ES-I3 (cell line): ENCODE measurements at regions not wholly inside any gene's neighbourhood (a gene's known extent, or its start where the extent isn't known, plus 50 kb on each side); places are given as distances from the start of the nearest gene placed in this dataset.
"Not testable (repeated sequence)": the region's sequence is repeated elsewhere in the genome, so short reads cannot be mapped to it uniquely, and the experiment has no call there.

Source experiments
- H3K36me3 ChIP-seq: 2 replicates; pipeline ENCODE4 v1.6.1; 2013; ENCODE audit warnings: mild to moderate bottlenecking, low read length, control low read depth, moderate library complexity; ENCODE audit not compliant: insufficient read depth
- H3K4me1 ChIP-seq: 2 replicates; pipeline ENCODE4 v1.6.1; 2013; ENCODE audit warnings: mild to moderate bottlenecking, control low read depth, low read length; ENCODE audit not compliant: insufficient read depth
- H3K9ac ChIP-seq: 2 replicates; pipeline ENCODE4 v1.6.1; 2013; ENCODE audit warnings: low read depth, mild to moderate bottlenecking, low read length, moderate library complexity
- H3K9me3 ChIP-seq: 2 replicates; pipeline ENCODE4 v1.6.1; 2013; ENCODE audit warnings: mild to moderate bottlenecking, low read length, moderate library complexity; ENCODE audit not compliant: control insufficient read depth, insufficient read depth

- H3K9ac ChIP-seq = no peak overlapping the region
- H3K4me1 ChIP-seq = no peaks in the 10 kb centered on the region
- no peaks in the 10 kb centered on the region for H3K9me3 ChIP-seq
- H3K36me3 ChIP-seq = no peaks in the 10 kb centered on the region
These were observed 174.6 kb upstream of the ZNF469 start for GRCh38 chr16:88208112-88208511.

- H3K36me3 ChIP-seq, H3K9ac ChIP-seq, H3K4me1 ChIP-seq, H3K9me3 ChIP-seq: not testable (repeated sequence)
These were observed 174.0 kb upstream of the ZNF469 start for GRCh38 chr16:88208776-88209175.

- not testable (repeated sequence) for H3K36me3 ChIP-seq, H3K9me3 ChIP-seq, H3K4me1 ChIP-seq, H3K9ac ChIP-seq
These were observed 173.2 kb upstream of the ZNF469 start for GRCh38 chr16:88209579-88209978.

GRCh38 chr16:88213937-88214336, 168.8 kb upstream of the ZNF469 start:
- not testable (repeated sequence) for H3K36me3 ChIP-seq, H3K4me1 ChIP-seq, H3K9me3 ChIP-seq, H3K9ac ChIP-seq

- not testable (repeated sequence) for H3K4me1 ChIP-seq, H3K9me3 ChIP-seq, H3K9ac ChIP-seq, H3K36me3 ChIP-seq
These were observed 161.6 kb upstream of the ZNF469 start for GRCh38 chr16:88221001-88221761.

GRCh38 chr16:88223696-88224095, 159.1 kb upstream of the ZNF469 start:
- H3K9ac ChIP-seq, H3K4me1 ChIP-seq, H3K36me3 ChIP-seq, H3K9me3 ChIP-seq: not testable (repeated sequence)

GRCh38 chr16:88224131-88224898, 158.4 kb upstream of the ZNF469 start:
- H3K4me1 ChIP-seq, H3K9me3 ChIP-seq, H3K9ac ChIP-seq, H3K36me3 ChIP-seq: not testable (repeated sequence)

- not testable (repeated sequence) for H3K9ac ChIP-seq, H3K36me3 ChIP-seq, H3K4me1 ChIP-seq, H3K9me3 ChIP-seq
These were observed 157.0 kb upstream of the ZNF469 start for GRCh38 chr16:88225640-88226230.

GRCh38 chr16:88226302-88226701, 156.5 kb upstream of the ZNF469 start:
- H3K9me3 ChIP-seq, H3K9ac ChIP-seq, H3K36me3 ChIP-seq, H3K4me1 ChIP-seq: not testable (repeated sequence)

GRCh38 chr16:88227026-88227721, 155.6 kb upstream of the ZNF469 start:
- H3K36me3 ChIP-seq, H3K4me1 ChIP-seq, H3K9ac ChIP-seq, H3K9me3 ChIP-seq: not testable (repeated sequence)

- not testable (repeated sequence) for H3K36me3 ChIP-seq, H3K9ac ChIP-seq, H3K4me1 ChIP-seq, H3K9me3 ChIP-seq
These were observed 154.9 kb upstream of the ZNF469 start for GRCh38 chr16:88227722-88228482.

GRCh38 chr16:88228751-88229150, 154.0 kb upstream of the ZNF469 start:
- not testable (repeated sequence) for H3K9ac ChIP-seq, H3K9me3 ChIP-seq

GRCh38 chr16:88229710-88230109, 153.0 kb upstream of the ZNF469 start:
- H3K9ac ChIP-seq = not testable (repeated sequence)

More at GRCh38 chr16:88228751-88229150, 154.0 kb upstream of the ZNF469 start:
- H3K4me1 ChIP-seq, H3K36me3 ChIP-seq: not testable (repeated sequence)

GRCh38 chr16:88230276-88230966, 152.3 kb upstream of the ZNF469 start:
- H3K9ac ChIP-seq, H3K9me3 ChIP-seq, H3K4me1 ChIP-seq, H3K36me3 ChIP-seq: not testable (repeated sequence)

More at GRCh38 chr16:88229710-88230109, 153.0 kb upstream of the ZNF469 start:
- H3K9me3 ChIP-seq, H3K4me1 ChIP-seq, H3K36me3 ChIP-seq: not testable (repeated sequence)
